Stimulated activated CD4-positive, alpha-beta T cell treated with anti-CD3 and anti-CD28 coated beads, Interleukin-12 subunit alpha, Interleukin-12 subunit beta, amount 100 ng/mL, for 4 hours (primary cell): ENCODE measurements at regions not wholly inside any gene's neighbourhood (a gene's known extent, or its start where the extent isn't known, plus 50 kb on each side); places are given as distances from the start of the nearest gene placed in this dataset.
A peak's percentile ranks its signal among the peaks of the same experiment; 100 is the strongest.
"Not testable (repeated sequence)": the region's sequence is repeated elsewhere in the genome, so short reads cannot be mapped to it uniquely, and the experiment has no call there.

Experiments used
- DNase-seq: peaks from one replicate; pipeline ENCODE4 v3.0.0-alpha.2; 2020

GRCh38 chr12:75751769-75752471, 240.5 kb upstream of the KRR1 start:
- no peak for DNase-seq

- DNase-seq = no peak
These were observed 239.4 kb upstream of the KRR1 start for GRCh38 chr12:75750716-75751306.

DNA sequence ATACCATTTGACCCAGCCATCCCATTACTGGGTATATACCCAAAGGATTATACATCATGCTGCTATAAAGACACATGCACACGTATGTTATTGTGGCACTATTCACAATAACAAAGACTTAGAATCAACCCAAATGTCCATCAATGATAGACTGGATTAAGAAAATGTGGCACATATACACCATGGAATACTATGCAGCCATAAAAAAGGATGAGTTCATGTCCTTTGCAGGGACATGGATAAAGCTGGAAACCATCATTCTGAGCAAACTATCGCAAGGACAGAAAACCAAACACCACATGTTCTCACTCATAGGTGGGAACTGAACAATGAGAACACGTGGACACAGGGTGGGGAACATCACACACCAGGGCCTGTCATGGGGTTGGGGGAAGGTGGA, 237.6 kb upstream of the KRR1 start:
- not testable (repeated sequence) for DNase-seq

DNA sequence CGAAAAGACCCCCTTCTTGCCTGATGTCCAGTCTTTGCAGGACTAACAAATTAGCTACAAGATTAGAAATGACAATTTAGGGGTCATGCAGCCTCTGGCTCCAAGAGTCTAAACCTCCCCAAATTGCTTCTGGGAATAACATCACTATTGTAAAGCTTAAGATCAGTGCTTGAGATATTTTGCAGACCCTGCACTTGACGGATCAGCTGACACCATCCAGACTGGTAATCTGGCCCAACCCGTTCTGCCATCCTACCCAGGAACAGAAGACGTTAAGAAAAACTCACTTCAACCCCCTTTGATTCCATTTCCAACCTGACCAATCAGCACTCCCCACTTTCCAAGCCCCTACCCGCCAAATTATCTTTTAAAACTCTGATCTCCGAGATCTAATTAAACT, 236.7 kb upstream of the KRR1 start:
- DNase-seq = no peak

- no peak for DNase-seq
These were observed 236.2 kb upstream of the KRR1 start for GRCh38 chr12:75747572-75748021.

- no peak for DNase-seq
These were observed 235.2 kb upstream of the KRR1 start for GRCh38 chr12:75746621-75747020.

DNA sequence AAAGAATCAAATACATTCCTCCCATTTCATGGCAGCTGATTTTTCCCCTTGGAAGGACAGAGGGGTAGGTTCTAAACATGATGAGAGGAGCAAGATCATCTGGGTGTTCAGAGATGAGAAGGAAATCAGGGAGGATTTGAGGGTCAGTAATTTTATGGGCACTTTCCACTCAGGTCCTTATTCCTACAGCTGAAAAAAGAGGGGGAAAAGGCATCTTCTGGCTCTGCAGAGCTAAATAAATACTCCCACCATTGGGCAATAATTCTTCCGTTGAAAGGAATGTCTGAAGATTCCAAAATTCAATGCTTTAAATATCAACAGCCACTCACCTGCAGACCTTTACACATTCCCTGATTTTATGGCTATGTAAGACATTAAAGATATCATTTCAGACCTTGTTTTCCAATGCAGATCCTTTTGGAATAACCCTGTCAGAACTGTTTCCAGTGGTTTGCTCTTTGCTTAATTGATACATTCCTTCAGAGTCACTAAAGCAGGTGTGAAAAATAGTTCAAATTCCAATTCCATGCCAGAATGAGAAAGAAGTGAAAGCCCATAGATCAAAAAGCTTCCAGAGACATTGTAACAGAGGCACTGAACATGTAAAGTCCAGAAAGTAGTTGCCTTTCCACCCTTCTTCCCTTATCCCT, 233.3 kb upstream of the KRR1 start:
- DNase-seq = no peak

DNA sequence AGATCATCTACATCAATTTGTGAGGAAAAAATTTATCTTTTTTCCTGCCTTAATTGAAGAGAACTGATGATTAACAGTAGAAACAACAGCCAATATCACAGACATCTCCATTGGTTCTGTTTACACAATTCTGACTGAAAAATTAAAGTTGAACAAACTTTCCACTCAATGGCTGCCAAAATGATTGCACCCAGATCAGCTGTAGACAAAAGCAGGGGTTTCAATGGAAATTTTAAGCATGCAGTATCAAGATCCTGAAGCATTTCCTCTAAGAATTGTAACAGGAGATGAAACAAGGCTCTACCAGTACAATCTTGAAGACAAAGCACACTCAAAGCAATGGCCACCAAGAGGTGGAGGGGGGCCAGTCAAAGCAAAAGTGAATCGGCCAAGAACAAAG, 231.6 kb upstream of the KRR1 start:
- no peak for DNase-seq

GRCh38 chr12:75742048-75742447, 230.6 kb upstream of the KRR1 start:
- no peak for DNase-seq

DNA sequence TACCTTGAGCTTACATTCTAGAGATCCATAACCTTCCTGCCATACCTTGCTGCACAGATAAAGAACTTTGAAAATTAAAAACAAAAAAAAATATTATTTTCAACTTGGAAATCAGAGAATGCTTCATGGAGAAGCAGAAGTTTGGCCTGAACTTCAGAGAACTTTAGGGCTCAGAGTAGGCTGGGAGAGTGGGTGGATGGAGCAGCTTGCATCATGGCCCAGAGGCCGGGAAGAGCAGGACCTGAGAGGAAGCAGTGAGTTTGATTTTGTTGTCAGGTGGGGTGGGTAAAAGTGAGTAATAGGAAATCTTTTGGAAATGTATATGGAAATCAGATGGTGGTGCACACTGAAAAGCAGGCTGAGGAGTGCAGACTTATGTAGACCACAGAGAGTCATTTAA, 228.5 kb upstream of the KRR1 start:
- DNase-seq = no peak

- DNase-seq = not testable (repeated sequence)
These were observed 227.7 kb upstream of the KRR1 start for GRCh38 chr12:75739098-75739497.

DNA sequence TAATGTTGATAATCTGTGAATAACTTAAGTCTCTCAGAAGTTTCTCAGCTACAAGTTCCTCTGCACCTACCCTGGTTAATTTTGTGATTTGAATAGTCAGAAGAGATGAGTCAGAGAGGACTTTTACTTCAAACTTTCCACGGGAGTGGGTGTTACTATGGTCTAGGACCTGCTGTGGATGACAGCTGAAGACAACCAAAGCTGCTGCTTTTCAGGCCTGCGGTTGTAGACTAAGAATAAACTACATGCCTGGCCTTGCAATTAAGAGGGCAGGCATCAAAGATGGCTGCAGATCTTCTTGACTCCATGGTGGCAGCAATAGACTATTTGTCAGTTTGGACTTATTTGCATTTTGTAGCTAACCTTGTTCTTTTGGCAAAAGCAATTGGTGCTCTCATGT, 227.1 kb upstream of the KRR1 start:
- peak; percentile 15 for DNase-seq

GRCh38 chr12:75735853-75736252, 224.4 kb upstream of the KRR1 start:
- no peak for DNase-seq

- DNase-seq = no peak
These were observed 217.4 kb upstream of the KRR1 start for GRCh38 chr12:75728826-75729225.

DNA sequence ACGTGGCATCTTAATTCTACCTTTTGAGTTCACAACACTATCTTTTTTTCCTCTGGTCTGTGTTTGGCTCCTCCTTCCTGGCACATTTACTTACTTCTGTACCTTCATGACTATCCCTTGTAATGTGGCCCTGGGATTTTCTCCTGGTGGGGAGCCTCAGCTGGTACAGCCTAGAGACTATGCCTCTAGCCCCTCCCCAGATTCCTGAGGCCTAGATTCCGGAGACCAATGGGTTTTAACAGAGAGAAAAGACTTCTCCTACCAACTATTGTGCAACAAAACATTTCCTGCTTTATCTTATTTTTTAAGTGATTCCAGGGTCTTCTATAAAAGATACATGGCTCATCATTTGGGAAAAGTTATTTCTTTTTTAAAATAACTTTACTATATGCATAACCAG, 216.2 kb upstream of the KRR1 start:
- DNase-seq = no peak

- DNase-seq = no peak
These were observed 214.2 kb upstream of the KRR1 start for GRCh38 chr12:75725521-75726111.

- no peak for DNase-seq
These were observed 213.5 kb upstream of the KRR1 start for GRCh38 chr12:75724928-75725312.

GRCh38 chr12:75724307-75724927, 213.0 kb upstream of the KRR1 start:
- no peak for DNase-seq

- DNase-seq = peak; percentile 4
These were observed 211.3 kb upstream of the KRR1 start for GRCh38 chr12:75722714-75723200.

DNA sequence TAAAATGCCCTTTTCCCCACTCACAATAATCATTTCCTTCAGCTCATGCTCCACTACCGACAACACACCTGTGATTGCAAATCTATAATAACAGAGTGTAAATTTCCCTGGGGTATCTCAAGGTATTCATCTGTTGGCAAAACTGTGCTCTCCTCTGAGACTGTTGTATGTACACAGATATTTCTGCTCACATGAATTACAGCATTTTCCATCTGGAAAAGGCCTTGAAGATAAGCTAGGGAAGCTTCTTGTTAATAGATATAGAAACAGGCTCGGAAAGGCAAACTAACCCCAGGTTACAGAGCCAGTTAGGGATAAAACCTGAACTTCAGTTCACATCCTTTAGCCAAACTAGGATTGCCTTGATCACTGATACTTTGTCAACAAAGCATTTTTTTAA, 210.4 kb upstream of the KRR1 start:
- DNase-seq = no peak

DNA sequence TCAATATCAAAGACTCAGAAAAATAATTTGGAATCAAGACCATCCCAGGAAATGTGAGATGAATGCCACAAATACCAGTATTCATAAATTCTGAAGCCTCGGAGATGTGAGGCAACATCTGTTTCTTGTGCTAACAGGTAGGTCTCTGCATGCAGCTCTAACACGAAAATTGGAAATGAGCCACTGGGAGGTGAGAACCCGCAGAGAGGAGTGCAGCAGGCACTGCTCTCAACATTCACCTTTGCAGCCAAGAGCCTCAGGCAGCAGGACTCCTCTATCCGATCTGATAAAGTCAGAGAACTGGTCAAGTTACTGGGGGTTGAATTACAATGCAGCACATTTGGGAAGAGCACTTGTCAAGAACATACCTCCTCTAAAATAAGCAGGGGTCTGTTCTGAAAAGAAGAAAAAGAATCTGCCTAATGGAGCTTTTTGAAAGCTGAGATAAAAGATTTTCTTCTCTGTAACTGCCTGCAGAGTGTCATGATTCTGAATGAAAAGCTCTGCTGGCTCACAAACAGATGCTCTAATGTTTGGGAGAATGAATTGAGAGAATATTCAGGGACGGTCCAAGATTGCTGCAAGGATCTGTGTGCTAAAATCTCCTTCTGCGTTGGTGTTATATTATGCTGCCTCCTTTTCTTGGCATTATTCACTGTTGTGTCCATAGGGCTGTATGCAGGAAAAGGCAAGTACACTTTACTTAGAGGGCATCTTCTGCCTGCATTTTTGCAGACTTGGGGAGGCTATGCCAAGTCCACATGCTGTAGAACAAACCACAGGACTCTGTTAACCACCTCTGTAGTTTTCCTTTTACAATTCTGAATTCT, 209.6 kb upstream of the KRR1 start:
- no peak for DNase-seq

- DNase-seq = no peak
These were observed 206.5 kb upstream of the KRR1 start for GRCh38 chr12:75717902-75718301.
